GM12878 (cell line): ENCODE measurements at regions not wholly inside any gene's neighbourhood (a gene's known extent, or its start where the extent isn't known, plus 50 kb on each side); places are given as distances from the start of the nearest gene placed in this dataset.
"Not testable (repeated sequence)": the region's sequence is repeated elsewhere in the genome, so short reads cannot be mapped to it uniquely, and the experiment has no call there.

Experiments used
- MAX ChIP-seq: IDR thresholded peaks from 2 replicates; pipeline ENCODE4 v1.6.1; 2012; ENCODE audit warnings: low read depth, low read length, improper control_type of control experiment
- POLR2AphosphoS5 ChIP-seq: IDR thresholded peaks from 2 replicates; pipeline ENCODE4 v1.6.1; 2011; ENCODE audit warnings: mild to moderate bottlenecking, low read length, inconsistent platforms
- RAD21 ChIP-seq: IDR thresholded peaks from 2 replicates; pipeline ENCODE4 v1.6.1; 2011; ENCODE audit warnings: mild to moderate bottlenecking, low read depth, low read length, moderate library complexity; ENCODE audit not compliant: insufficient read depth
- SREBF2 ChIP-seq: IDR thresholded peaks from 2 replicates; pipeline ENCODE4 v1.6.1; 2012; ENCODE audit warnings: mild to moderate bottlenecking, low read length
- TAF1 ChIP-seq: IDR thresholded peaks from 2 replicates; pipeline ENCODE4 v1.6.1; 2011; ENCODE audit warnings: mild to moderate bottlenecking, low read depth, low read length, borderline replicate concordance
- YY1 ChIP-seq: IDR thresholded peaks from 2 replicates; pipeline ENCODE4 v1.6.1; 2011; ENCODE audit warnings: low read depth, mild to moderate bottlenecking, low read length

DNA sequence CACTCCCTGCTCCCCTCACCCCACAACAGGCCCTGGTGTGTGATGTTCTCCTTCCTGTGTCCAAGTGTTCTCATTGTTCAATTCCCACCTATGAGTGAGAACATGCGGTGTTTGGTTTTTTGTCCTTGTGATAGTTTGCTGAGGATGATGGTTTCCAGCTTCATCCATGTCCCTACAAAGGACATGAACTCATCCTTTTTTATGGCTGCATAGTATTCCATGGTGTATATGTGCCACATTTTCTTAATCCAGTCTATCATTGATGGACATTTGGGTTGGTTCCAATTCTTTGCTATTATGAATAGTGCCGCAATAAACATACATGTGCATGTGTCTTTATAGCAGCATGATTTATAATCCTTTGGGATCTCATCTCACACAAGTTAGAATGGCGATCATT lies 101.5 kb upstream of the NGF start:
- TF ChIP-seq YY1, SREBF2, POLR2AphosphoS5, TAF1, MAX, RAD21: not testable (repeated sequence)
